Vagina (tissue), 2 donors: ENCODE measurements at regions not wholly inside any gene's neighbourhood (a gene's known extent, or its start where the extent isn't known, plus 50 kb on each side); places are given as distances from the start of the nearest gene placed in this dataset.

Experiments used
- DNase-seq, 2 donors: peaks; one replicate each; pipeline ENCODE4 v3.0.0-alpha.2; 2017; ENCODE audit errors: extremely low spot score in 2 of 2
- H3K27ac ChIP-seq: fragments of 200-600 bp; sonication (generic); one replicate; pipeline ENCODE4 v1.5.1; 2019
- H3K27me3 ChIP-seq: fragments of 200-600 bp; sonication (generic); one replicate; pipeline ENCODE4 v1.5.1; 2019
- H3K36me3 ChIP-seq, 2 donors: fragments of 200-600 bp; sonication (generic); one replicate each; pipeline ENCODE4 v1.5.1; 2017 to 2019
- H3K4me1 ChIP-seq: fragments of 200-600 bp; sonication (generic); one replicate; pipeline ENCODE4 v1.5.1; 2019
- H3K4me3 ChIP-seq, 2 donors: fragments of 200-600 bp; sonication (generic); 1 replicate in 1 of 2; 2 replicates in 1 of 2; pipeline ENCODE4 v1.5.1; 2016 to 2019
- H3K9me3 ChIP-seq: fragments of 200-600 bp; sonication (generic); one replicate; pipeline ENCODE4 v1.5.1; 2019
- CTCF ChIP-seq, 3 experiments: fragments of 450-650 bp in 2 of 3; fragments of 200-600 bp in 1 of 3; sonication (generic) in 1 of 3; IDR thresholded peaks; one replicate each; pipeline ENCODE4 v1.5.1; 2017 to 2019; ENCODE audit warnings: antibody characterized with exemption in 3 of 3, mild to moderate bottlenecking in 2 of 3, moderate library complexity in 2 of 3
- POLR2A ChIP-seq, 2 donors: fragments of 450-650 bp; IDR thresholded peaks; one replicate each; pipeline ENCODE4 v1.6.1; 2017; ENCODE audit warnings: antibody characterized with exemption in 2 of 2, mild to moderate bottlenecking in 2 of 2, moderate library complexity in 2 of 2
- POLR2AphosphoS5 ChIP-seq, 2 donors: sonication (generic); formaldehyde crosslinking; IDR thresholded peaks; one replicate each; pipeline ENCODE4 v1.9.0; 2017; ENCODE audit warnings: antibody characterized with exemption in 2 of 2, mild to moderate bottlenecking in 2 of 2, low read depth in 1 of 2; ENCODE audit not compliant: insufficient read depth in 1 of 2
- intact Hi-C: fragments of 100-400 bp; cut with DNase I; formaldehyde crosslinking; loops from one replicate; pipeline ENCODE4 v1.15.1; 2023

DNA sequence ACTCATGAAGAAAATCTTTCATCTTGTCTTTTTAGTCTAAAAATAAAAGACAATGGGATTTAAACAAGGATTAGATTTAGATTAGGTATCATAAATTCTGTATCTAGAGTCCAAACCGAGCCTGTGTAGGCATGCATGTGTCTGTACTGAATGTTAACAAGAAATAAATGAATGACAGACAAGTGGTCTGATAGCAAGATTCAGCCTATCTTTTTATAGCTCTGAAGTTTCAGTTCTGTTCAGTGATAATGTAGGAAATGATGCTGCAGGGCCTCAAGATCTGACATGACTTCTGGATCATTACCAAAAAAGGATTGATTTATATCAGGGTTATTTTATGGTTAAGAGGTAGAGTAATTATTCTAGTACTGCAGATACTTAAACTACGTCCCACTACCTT, 137.0 kb upstream of the ATP5MC3 start:
- H3K4me1 ChIP-seq: no peaks in the 10 kb centered on the region
- H3K9me3 ChIP-seq: no peaks in the 10 kb centered on the region
- no peaks in the 10 kb centered on the region for H3K27me3 ChIP-seq
- no peak for TF ChIP-seq POLR2A (IDR thresholded peaks at IDR 0.05)
- no peak for TF ChIP-seq POLR2AphosphoS5 (IDR thresholded peaks at IDR 0.05; ENCODE audit: insufficient read depth in 1 of 2, low read depth in 1 of 2)
- no peak for TF ChIP-seq CTCF (IDR thresholded peaks at IDR 0.05)
- H3K27ac ChIP-seq: no peak overlapping the region
- no peak overlapping the region for H3K4me3 ChIP-seq
- no peaks in the 10 kb centered on the region for H3K36me3 ChIP-seq
- intact Hi-C loops: no loop called here
- no peak for DNase-seq

- intact Hi-C loops: no loop called here
- no peak for DNase-seq
- Histone ChIP-seq H3K27me3 (no peaks in the 10 kb centered on the region), H3K27ac (no peak overlapping the region), H3K4me1 (no peaks in the 10 kb centered on the region), H3K9me3 (no peaks in the 10 kb centered on the region), H3K4me3 (no peak overlapping the region), H3K36me3 (no peaks in the 10 kb centered on the region)
- TF ChIP-seq POLR2A (IDR thresholded peaks at IDR 0.05) (no peak), CTCF (IDR thresholded peaks at IDR 0.05) (no peak), POLR2AphosphoS5 (IDR thresholded peaks at IDR 0.05; ENCODE audit: insufficient read depth in 1 of 2, low read depth in 1 of 2) (no peak)
These were observed 136.2 kb upstream of the ATP5MC3 start for GRCh38 chr2:175317751-175318150.

GRCh38 chr2:175312137-175312536, 130.6 kb upstream of the ATP5MC3 start:
- no peak for DNase-seq
- Histone ChIP-seq H3K4me1 (no peaks in the 10 kb centered on the region), H3K27me3 (no peaks in the 10 kb centered on the region), H3K9me3 (no peaks in the 10 kb centered on the region), H3K36me3 (no peaks in the 10 kb centered on the region), H3K4me3 (no peak overlapping the region), H3K27ac (no peak overlapping the region)
- intact Hi-C loops: no loop called here
- TF ChIP-seq POLR2AphosphoS5 (IDR thresholded peaks at IDR 0.05; ENCODE audit: insufficient read depth in 1 of 2, low read depth in 1 of 2) (no peak), CTCF (IDR thresholded peaks at IDR 0.05) (no peak), POLR2A (IDR thresholded peaks at IDR 0.05) (no peak)

DNA sequence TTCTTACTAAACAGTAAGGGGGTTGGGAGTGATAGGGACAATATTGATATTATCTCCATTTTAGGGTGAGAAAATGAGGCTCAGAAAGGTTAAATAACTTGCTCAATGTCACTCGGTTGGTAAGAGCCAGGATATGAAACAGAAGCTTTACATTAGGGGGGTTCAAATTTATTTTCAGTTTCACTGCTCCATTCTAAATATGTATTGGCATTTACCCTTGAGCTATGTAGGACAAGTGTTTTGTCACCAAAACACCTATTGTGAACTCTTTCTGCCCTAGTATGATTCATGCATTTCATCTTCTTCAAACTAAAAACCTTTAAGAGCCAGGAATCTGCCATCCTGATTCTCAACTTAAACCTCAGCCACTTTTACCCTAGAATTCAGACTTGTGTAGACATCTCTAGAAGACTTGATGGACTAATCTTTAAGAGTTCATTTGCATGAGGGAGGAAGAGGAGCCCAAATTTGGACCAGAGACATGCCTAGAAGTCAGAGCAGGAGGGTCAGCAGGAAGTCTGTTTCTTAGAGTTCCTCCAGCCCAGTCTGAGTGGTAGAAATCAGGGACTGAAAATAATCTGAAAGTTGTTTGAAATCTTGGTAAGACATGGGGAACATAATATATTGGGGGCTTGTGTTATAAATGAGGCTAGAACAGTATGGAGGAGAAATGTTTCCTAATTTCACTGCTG, 129.4 kb upstream of the ATP5MC3 start:
- Histone ChIP-seq H3K4me1 (no peaks in the 10 kb centered on the region), H3K36me3 (no peaks in the 10 kb centered on the region), H3K4me3 (no peak overlapping the region), H3K9me3 (no peaks in the 10 kb centered on the region), H3K27ac (no peak overlapping the region), H3K27me3 (no peaks in the 10 kb centered on the region)
- intact Hi-C loops: no loop called here
- TF ChIP-seq POLR2A (IDR thresholded peaks at IDR 0.05) (no peak), POLR2AphosphoS5 (IDR thresholded peaks at IDR 0.05; ENCODE audit: insufficient read depth in 1 of 2, low read depth in 1 of 2) (no peak), CTCF (IDR thresholded peaks at IDR 0.05) (no peak)
- no peak for DNase-seq

DNA sequence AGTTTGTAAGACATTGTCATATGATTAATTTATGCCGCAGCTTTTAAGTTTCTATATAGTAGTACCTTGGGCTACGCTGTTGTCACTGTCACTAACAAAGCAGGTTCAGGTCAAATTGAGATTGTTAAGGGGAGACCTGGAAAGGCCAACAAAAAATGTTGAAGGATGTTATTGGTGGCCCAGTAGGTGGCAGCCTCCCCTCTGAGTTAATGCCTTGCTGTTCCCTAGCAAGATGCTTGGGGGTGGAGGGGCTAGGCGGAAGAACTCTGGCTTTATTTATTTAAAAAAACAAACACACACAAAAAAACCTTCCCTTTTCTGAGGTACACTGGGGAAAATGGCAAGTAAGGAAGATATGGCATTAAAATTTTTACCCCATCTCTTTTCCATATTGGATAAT, 128.3 kb upstream of the ATP5MC3 start:
- TF ChIP-seq CTCF (IDR thresholded peaks at IDR 0.05): no peak
- no peak for TF ChIP-seq POLR2A (IDR thresholded peaks at IDR 0.05)
- H3K36me3 ChIP-seq: no peaks in the 10 kb centered on the region

More for the DNA sequence above, 128.3 kb upstream of the ATP5MC3 start:
- no peaks in the 10 kb centered on the region for H3K9me3 ChIP-seq
- H3K27ac ChIP-seq: no peak overlapping the region
- no peaks in the 10 kb centered on the region for H3K27me3 ChIP-seq
- DNase-seq: no peak
- H3K4me3 ChIP-seq: no peak overlapping the region
- intact Hi-C loops: no loop called here
- H3K4me1 ChIP-seq: no peaks in the 10 kb centered on the region
